Hepatocyte (in vitro differentiated cells): ENCODE measurements at regions not wholly inside any gene's neighbourhood (a gene's known extent, or its start where the extent isn't known, plus 50 kb on each side); places are given as distances from the start of the nearest gene placed in this dataset.

Experiments
- DNase-seq: peaks from one replicate; pipeline ENCODE4 v3.0.0-alpha.2; 2016; ENCODE audit warnings: low spot score
- H2AFZ ChIP-seq: fragments of 200-600 bp; sonication (generic); 2 replicates; pipeline ENCODE4 v1.6.0; 2016; ENCODE audit warnings: antibody characterized with exemption, mild to moderate bottlenecking
- H3K27ac ChIP-seq: fragments of 200-600 bp; sonication (generic); 2 replicates; pipeline ENCODE4 v1.5.1; 2016; ENCODE audit warnings: mild to moderate bottlenecking
- H3K27me3 ChIP-seq: fragments of 200-600 bp; sonication (generic); 2 replicates; pipeline ENCODE4 v1.6.1; 2016
- H3K36me3 ChIP-seq: fragments of 200-600 bp; sonication (generic); replicated peaks from 2 replicates; pipeline ENCODE4 v1.5.1; 2016; ENCODE audit warnings: low read depth; ENCODE audit not compliant: insufficient read depth
- H3K4me1 ChIP-seq: fragments of 200-600 bp; sonication (generic); 2 replicates; pipeline ENCODE4 v1.5.1; 2016; ENCODE audit warnings: mild to moderate bottlenecking, moderate library complexity; ENCODE audit not compliant: insufficient read depth
- H3K4me2 ChIP-seq: fragments of 200-600 bp; sonication (generic); 2 replicates; pipeline ENCODE4 v1.6.0; 2016
- H3K4me3 ChIP-seq: fragments of 200-600 bp; sonication (generic); 2 replicates; pipeline ENCODE4 v1.5.1; 2016; ENCODE audit warnings: mild to moderate bottlenecking
- H3K79me2 ChIP-seq: fragments of 200-600 bp; sonication (generic); 2 replicates; pipeline ENCODE4 v1.6.0; 2017; ENCODE audit warnings: mild to moderate bottlenecking
- H3K9me2 ChIP-seq: fragments of 200-600 bp; sonication (generic); replicated peaks from 2 replicates; pipeline ENCODE4 v1.6.0; 2017; ENCODE audit warnings: mild to moderate bottlenecking; ENCODE audit not compliant: insufficient read depth
- H3K9me3 ChIP-seq: fragments of 200-600 bp; sonication (generic); 2 replicates; pipeline ENCODE4 v1.5.1; 2016; ENCODE audit warnings: low read depth, mild to moderate bottlenecking
- H4K20me1 ChIP-seq: fragments of 200-600 bp; sonication (generic); 2 replicates; pipeline ENCODE4 v1.6.0; 2016; ENCODE audit warnings: mild to moderate bottlenecking; ENCODE audit not compliant: insufficient read depth, poor library complexity, severe bottlenecking
- EZH2 ChIP-seq: fragments of 200-600 bp; sonication (generic); IDR thresholded peaks from 2 replicates; pipeline ENCODE4 v1.6.1; 2016; ENCODE audit warnings: antibody characterized with exemption, mild to moderate bottlenecking, borderline replicate concordance
- EZH2phosphoT487 ChIP-seq: fragments of 200-600 bp; sonication (generic); IDR thresholded peaks from one replicate; pipeline ENCODE4 v1.6.1; 2018; ENCODE audit warnings: antibody characterized with exemption, mild to moderate bottlenecking, low read depth, moderate library complexity; ENCODE audit not compliant: unreplicated experiment, severe bottlenecking
- WGBS: methylation state at CpG from one replicate; pipeline ENCODE4 v1.1.6; 2016; ENCODE audit warnings: low lambda C conversion rate; ENCODE audit errors: missing lambda C conversion rate; 5-methylcytosine and 5-hydroxymethylcytosine counted together
- TF ChIP-seq, protein P1 (sequence below): fragments of 200-600 bp; sonication (generic); IDR thresholded peaks from 2 replicates; pipeline ENCODE4 v1.5.1; 2016; ENCODE audit warnings: antibody characterized with exemption, mild to moderate bottlenecking; ENCODE audit not compliant: poor library complexity

GRCh38 chr1:95375174-95375573 is 141.2 kb downstream of the RWDD3 start:
- Histone ChIP-seq H4K20me1 (no peaks in the 10 kb centered on the region), H3K79me2 (no peaks in the 10 kb centered on the region), H3K36me3 (no peaks in the 10 kb centered on the region), H3K4me3 (no peak overlapping the region), H3K9me3 (no peaks in the 10 kb centered on the region), H2AFZ (no peak overlapping the region), H3K9me2 (no peaks in the 10 kb centered on the region), H3K27ac (no peak overlapping the region), H3K4me2 (no peak overlapping the region), H3K27me3 (no peaks in the 10 kb centered on the region), H3K4me1 (peaks cover 21% of the 10 kb centered on the region)
- WGBS = 85% methylated on average over 4 of the region's 4 CpGs
- no peak for DNase-seq
- TF ChIP-seq EZH2 (no peak), EZH2phosphoT487 (no peak)
- TF ChIP-seq, protein P1, sequence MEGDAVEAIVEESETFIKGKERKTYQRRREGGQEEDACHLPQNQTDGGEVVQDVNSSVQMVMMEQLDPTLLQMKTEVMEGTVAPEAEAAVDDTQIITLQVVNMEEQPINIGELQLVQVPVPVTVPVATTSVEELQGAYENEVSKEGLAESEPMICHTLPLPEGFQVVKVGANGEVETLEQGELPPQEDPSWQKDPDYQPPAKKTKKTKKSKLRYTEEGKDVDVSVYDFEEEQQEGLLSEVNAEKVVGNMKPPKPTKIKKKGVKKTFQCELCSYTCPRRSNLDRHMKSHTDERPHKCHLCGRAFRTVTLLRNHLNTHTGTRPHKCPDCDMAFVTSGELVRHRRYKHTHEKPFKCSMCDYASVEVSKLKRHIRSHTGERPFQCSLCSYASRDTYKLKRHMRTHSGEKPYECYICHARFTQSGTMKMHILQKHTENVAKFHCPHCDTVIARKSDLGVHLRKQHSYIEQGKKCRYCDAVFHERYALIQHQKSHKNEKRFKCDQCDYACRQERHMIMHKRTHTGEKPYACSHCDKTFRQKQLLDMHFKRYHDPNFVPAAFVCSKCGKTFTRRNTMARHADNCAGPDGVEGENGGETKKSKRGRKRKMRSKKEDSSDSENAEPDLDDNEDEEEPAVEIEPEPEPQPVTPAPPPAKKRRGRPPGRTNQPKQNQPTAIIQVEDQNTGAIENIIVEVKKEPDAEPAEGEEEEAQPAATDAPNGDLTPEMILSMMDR = no peak

DNA sequence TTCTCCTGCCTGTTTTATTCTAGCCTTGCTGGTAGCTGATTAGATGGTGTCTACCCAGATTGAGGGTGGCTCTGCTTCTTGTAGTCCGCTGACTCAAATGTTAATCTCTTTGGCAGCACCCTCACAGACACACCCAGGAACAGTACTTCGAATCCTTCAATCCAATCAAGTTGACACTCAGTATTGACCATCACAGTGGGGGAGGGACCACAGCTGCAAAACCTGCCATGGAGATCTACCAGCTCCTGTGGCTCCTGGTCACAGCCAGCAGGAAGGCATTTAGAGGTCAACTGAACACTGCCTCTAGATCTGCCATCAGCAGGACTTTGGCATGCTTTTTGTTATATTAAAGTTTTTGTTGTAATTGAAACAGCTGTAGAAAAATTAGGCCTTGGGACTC is 146.9 kb downstream of the RWDD3 start:
- H3K9me3 ChIP-seq = no peaks in the 10 kb centered on the region
- no peaks in the 10 kb centered on the region for H3K36me3 ChIP-seq
- no peak overlapping the region for H3K4me2 ChIP-seq
- H2AFZ ChIP-seq = no peak overlapping the region
- H3K4me3 ChIP-seq = no peak overlapping the region
- TF ChIP-seq EZH2phosphoT487 (no peak), EZH2 (no peak)
- TF ChIP-seq, protein P1 = no peak
- no peaks in the 10 kb centered on the region for H3K9me2 ChIP-seq
- no peak for DNase-seq
- no peaks in the 10 kb centered on the region for H3K4me1 ChIP-seq
- 93% methylated on average over 2 of the region's 2 CpGs for WGBS
- no peaks in the 10 kb centered on the region for H4K20me1 ChIP-seq
- no peak overlapping the region for H3K27ac ChIP-seq
- H3K27me3 ChIP-seq = no peaks in the 10 kb centered on the region
- H3K79me2 ChIP-seq = no peaks in the 10 kb centered on the region

GRCh38 chr1:95382000-95382786 is 148.2 kb downstream of the RWDD3 start:
- no peak for TF ChIP-seq EZH2
- TF ChIP-seq, protein P1 = no peak
- TF ChIP-seq EZH2phosphoT487 = no peak
- 68% methylated on average over 4 of the region's 4 CpGs for WGBS
- Histone ChIP-seq H3K4me3 (no peak overlapping the region), H3K27ac (no peak overlapping the region), H2AFZ (no peak overlapping the region), H3K9me3 (no peaks in the 10 kb centered on the region), H3K4me2 (no peak overlapping the region), H3K27me3 (no peaks in the 10 kb centered on the region), H3K36me3 (no peaks in the 10 kb centered on the region), H3K4me1 (no peaks in the 10 kb centered on the region), H3K9me2 (no peaks in the 10 kb centered on the region), H4K20me1 (no peaks in the 10 kb centered on the region), H3K79me2 (no peaks in the 10 kb centered on the region)
- DNase-seq = no peak
